ENCODE measurements at regions not wholly inside any gene's neighbourhood (a gene's known extent, or its start where the extent isn't known, plus 50 kb on each side); places are given as distances from the start of the nearest gene placed in this dataset.
A peak's percentile ranks its signal among the peaks of the same experiment; 100 is the strongest.
"Not testable (repeated sequence)": the region's sequence is repeated elsewhere in the genome, so short reads cannot be mapped to it uniquely, and the experiment has no call there.

DNA sequence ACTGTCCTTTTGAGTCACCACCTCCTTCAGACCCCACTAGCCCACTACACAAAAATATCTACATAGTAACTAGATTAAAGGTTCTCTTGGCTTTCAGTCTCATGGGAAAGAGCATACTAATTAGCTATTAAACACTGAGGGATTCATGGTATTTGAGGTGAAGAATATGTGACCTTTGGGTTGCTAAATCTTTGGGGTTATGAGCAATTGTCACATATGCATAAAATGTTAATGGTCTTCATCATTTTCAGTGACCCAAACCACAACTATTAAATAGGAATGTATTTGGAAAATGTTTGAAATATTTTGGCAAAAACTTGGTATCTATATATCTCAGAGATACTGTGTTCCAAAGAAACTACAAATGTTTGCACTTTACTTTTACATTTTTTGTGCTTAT, 365.1 kb downstream of the MAGEB5 start:
- no peak for FAIRE-seq

DNA sequence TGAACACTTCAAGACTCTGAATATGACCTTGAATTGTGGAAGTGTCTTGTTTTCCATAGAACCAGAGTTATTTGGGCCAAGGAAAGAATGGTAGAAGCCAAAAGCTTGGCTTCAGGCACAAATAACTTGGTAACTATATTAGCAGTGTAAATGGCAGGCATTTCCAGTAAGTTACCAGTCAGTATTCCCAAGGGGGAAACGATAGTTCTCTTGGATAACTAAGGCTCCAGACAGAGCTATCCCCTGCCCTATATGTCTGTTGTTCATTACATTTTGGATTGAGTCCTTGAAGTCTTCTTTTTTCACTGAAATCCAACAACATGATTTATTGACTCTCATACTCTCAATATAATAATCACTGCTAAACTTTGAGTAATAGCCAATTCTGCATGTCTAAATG, 364.1 kb downstream of the MAGEB5 start:
- FAIRE-seq = no peak

DNA sequence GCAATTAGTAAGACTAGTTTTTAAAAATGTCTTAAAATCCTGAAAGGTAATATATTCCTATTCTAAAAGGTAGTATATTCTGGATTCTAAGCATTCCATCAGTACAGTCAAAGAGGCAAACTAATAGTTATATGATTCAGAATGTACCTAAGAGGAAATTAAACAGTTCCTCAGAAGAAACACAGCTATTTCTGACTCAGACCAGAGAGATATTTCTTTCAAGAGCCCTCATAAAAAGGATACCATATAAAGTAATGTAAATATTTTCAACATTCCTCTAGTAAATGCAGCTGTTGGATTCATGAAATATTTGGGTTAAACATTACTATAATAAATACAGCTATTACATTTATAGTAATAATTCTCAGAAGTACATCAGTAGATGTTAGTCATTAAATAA, 358.3 kb downstream of the MAGEB5 start:
- FAIRE-seq = no peak

DNA sequence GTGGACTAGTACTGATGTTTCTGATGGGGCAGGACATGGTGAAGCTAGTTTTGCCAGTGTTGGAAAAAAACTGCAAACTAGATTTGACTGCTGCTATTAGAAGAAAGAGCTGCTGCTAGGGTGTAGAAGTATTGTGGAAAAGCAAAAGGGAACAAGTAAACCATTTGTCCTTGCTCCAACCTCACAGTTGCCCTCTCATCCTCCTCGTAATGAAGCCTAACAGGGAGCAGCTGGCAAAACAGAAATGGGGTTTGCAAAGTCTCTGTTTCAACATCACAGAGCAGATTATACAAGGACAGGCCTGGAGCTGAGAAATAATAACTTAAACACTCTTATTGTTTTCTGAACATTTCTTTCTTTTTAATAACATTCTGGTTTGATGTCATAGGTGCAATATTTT, 346.2 kb downstream of the MAGEB5 start:
- no peak for FAIRE-seq

DNA sequence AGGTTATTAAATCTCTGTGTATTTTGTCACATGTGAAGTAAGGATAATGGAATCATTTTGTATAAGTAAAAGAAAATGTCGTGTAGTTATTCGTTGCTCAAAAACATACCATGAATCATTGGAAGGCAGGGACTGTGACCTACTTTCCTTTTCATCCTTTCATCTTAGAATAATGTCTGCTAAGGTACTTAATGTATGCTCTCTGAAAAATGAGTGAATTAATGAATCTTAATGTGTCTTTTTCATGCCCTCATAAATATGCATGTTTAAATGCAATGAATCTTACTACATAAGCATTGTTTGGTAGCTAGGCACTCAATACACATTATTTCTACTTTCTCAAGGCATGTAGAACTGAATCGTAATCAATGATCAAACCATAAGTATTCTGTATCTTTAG, 343.9 kb downstream of the MAGEB5 start:
- no peak for FAIRE-seq

DNA sequence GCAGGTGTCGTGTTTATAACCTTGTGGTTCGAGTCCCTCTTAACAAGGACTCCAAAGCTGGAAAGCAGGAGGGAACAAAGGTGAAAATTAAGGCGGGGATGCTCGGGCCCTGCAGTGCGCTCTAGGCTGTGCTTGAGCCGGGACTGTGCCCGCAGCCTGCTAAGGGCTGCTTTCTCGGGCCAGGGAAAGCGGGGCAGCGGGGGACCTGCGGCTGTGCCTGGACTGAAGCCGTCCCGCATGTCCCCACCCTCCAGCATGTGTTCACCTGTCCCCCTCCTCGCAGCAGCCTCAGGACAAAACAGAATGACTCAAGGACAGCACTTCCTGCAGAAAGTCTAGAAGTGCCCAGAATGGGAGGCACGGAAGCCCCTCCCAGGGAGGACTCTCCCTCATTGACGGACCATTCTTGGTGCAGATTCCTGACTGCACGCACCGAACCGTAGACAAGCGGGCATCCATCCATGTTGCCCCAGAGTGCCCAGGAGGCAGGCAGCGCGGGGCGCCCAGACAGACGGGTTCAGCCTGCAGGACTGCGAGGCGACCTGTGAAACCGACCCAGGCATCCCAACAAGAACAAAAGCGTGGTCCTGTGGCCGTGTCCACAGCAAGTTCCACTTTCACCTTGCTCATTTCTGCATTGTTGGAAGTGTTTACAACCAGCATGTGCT, 342.9 kb downstream of the MAGEB5 start:
- no peak for FAIRE-seq

DNA sequence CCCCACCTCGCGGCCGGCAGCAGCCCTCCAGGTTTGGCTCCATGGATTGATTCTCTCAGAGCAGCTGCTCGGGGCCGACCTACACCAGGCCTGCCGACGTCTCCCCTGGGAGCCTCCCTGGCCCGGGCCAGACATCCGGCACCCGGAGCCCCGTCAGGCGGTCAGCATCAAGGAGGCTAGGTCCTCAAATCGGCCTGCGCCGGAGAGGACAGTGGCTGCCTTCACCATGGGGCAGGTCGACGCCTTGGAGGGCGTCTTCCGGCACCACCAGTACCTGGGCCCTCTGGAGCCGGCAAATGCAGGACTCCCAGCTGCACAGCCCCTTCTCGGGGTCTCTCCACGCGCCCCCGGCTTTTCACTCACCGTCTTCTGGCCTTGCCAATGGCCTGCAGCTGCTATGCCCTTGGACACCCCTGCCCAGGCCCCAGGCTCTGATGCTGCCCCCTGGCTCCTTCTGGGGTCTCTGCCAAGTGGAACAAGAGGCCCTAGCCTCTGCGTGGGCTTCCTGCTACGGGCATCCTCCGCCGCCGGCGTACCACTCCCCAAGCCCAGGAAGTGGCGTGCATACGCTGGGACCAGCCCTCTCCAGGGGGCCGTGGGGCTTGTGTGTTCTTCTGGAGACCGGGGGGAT, 341.8 kb downstream of the MAGEB5 start:
- FAIRE-seq = no peak

DNA sequence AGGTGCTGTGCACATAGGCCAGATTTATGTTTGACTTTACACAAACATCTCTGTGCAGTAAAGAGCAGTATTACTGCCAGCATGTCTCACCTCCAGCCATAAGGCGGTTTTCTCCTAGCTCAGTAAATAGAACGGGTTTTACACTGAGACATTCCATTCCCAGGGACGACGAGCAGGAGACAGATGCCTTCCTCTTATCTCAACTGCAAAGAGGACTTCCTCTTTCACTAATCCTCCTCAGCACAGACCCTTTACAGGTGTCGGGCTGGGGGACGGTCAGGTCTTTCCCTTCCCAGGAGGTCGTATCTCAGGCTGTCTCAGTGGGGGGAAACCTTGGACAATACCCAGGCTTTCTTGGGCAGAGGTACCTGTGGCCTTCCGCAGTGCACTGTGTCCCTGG, 309.8 kb downstream of the MAGEB5 start:
- FAIRE-seq = not testable (repeated sequence)

DNA sequence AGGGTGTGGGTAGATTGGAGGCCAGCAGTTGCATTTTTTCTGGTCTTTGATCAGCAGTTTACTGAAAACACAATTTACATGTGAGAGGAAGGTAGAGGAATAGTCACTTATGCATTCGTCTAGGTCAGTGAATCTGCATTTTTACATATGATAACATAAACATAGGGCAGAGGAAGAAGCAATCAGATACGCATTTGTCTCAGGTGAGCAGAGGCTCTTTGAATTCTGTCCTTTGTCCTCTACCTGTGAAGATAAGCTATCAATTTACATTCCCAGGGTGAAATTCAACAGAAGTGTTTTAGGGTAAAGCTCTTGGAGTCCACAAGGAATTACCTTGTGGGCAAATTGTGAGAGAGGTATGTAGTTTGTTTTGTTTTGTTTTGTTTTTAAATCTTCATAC, 306.5 kb downstream of the MAGEB5 start:
- no peak for FAIRE-seq

DNA sequence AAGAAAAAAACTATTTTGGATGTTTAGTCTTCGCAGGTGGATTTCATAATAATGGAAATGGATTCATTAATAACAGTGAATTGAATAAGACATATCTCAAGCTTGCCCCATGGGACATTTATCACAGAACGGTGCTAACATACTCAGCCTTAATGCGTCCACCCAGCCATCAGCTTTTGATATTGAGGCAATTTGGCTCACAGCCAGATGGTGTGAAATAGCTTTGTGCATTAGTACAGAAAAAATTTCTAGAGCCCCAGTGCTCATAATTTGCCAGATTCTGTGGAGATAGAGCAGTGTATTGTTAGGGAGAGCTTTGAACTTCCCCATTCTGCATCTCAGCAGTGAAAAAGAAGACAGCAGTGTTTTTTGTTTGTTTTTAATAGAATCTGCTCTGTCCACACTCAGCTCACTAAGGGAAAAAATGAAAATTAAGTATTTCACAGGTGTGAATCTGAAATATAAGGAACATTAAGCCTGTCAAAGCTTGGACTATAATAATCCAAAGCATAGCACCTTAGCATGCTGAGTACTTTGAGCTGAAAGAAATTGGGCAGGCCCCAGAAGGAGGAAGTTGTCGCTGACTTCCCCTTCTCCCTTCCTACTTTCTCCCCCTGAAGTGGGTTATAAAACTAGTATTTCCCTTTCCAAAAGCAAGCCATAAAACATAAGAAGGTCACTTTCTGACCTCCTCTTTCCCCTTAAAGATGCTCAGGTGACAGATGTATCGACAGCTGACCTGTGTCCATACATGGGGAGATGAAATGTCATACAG, 295.8 kb downstream of the MAGEB5 start:
- FAIRE-seq = no peak

DNA sequence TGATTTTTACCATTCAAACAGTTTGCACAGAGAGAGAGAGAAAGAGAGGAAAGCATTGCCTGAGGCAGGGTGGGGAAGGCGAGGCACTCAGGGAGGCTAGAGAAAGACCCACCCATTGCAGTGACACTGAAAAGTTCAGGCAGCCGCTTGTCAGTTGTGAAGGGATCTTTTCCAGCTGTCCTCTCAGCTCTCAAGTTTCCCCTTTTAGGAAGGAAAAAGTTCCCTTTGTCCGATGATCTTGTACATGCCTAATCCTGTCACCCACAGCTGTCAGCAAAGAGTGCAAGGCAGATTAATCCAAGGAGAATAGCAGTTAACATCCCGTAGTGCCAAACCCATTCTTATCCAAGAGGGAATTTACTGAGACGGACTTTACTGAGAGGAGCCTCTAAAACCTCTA, 255.0 kb downstream of the MAGEB5 start:
- FAIRE-seq = no peak

DNA sequence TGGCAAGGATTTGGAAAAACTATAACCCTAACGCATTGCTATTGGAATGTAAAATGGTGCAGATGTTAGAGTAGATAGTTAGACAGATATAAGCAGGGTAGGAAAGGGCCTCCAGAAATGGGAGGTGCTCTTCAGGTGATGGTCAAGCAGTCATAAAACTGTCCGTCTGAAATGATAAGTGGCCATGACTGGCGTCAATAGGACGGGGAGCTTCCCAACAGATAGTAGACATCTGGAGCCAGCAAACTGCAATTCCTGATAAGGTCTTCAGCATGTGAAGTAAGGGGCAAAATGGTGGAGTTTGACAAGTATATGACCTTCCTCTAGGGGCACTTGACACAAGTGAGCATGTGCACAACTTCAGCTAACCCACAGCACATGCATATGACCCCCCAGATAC, 250.4 kb downstream of the MAGEB5 start:
- FAIRE-seq = no peak

DNA sequence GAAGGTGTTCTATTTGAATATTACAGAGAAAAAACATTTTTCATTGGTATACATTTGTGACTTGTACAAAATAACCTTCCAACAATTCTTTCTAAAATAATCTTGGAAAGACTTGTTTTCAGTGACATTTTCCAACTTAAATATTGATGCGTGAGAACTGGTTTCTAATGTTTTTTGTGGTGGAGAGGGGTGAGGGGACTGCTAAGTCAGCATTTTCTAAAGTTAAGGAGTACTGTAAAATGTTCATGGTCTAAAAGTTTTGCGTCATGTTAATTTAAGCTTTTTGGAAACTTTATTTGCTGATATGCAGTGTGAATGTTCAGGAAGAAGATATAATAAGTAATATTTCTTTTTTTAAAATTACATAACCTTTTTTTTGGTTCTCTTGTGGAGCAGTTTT, 229.3 kb downstream of the MAGEB5 start:
- FAIRE-seq = no peak

DNA sequence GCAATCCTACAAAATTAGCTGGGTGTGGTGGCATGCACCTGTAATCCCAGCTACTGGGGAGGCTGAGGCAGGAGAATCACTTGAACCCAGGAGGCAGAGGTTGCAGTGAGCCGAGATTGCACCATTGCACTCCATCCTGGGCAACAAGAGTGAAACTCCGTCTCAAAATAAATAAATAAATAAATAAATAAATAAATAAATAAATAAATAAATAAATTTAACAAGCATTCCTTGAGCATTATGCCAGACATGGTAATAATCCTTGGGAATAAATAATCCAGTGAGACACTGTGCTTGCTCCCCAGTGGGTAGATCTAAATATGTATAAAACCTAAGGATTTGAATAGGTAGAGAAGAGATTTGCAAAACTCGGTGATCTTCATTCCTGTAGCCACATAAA, 228.4 kb downstream of the MAGEB5 start:
- FAIRE-seq = not testable (repeated sequence)

DNA sequence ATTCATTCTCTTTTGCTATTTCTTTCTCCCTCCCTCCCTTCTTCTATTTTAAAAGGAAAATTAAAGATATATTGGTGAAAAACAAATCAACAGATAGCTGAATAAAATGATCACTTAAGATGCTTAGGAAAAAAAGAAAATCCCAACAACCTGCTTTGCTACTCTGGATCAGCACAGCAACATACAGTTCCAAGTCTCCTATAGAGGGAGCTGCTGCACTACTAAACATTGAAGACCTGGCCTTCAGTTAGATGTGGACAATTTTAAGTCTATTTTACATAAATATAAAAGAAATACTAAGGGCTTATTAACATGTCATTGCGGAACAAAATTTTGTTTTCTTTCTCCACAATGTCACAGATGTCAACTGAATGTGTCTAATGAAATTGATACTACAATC, 226.4 kb downstream of the MAGEB5 start:
- FAIRE-seq = peak; percentile 23

DNA sequence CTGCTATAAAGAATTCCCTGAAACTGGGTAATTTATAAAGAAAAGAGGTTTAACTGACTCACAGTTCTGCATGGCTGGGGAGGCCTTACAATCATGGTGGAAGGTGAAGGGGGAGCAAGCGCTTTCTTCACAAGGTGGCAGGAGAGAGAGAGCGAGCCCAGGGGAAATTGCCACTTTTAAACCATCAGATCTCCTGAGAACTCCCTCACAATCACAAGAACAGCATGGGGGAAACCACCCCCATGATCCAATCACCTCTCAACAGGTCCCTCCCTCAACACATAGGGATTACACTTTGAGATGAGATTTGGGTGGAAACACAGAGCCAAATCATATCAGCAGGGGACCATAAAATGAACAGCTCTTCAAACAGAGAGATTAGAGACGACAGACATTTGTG, 198.6 kb downstream of the MAGEB5 start:
- no peak for FAIRE-seq

DNA sequence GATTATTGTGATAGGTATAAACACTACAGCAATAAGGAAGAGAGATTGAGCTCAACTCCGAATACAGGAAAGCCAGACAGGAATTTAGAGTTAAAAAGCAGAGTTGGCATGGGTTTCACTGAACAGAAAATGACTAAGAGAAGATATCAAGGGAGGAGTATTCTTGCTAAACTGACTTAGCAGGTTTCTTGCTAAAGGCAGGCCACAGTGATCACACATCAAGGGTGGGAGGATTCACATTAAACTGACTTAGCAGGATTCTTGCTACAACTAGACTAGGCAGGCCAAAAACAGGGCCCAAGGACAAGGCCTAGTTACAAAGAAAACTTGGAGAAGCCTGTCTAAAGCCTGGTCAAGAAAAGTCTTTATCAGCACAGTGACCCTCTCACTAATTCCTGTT, 195.1 kb downstream of the MAGEB5 start:
- FAIRE-seq = no peak

DNA sequence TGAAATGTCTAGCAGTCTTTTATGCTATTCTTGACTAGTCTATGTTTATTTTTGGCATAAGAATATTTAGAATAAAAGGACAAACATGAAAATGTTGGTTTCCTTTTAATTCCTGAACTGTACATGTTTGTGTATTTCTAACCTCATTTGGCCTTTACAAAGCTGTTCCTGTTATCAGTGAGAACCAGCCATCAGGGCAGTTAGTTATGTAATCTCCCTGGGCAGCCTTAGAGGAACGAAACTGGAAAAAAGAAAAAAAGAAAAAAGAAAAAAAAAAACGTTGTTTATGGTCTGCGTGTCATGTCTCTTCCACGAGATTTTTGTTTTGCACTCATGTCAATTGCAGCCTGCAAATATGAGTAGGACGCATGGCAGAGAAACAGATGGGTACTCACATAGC, 193.7 kb downstream of the MAGEB5 start:
- FAIRE-seq = no peak

DNA sequence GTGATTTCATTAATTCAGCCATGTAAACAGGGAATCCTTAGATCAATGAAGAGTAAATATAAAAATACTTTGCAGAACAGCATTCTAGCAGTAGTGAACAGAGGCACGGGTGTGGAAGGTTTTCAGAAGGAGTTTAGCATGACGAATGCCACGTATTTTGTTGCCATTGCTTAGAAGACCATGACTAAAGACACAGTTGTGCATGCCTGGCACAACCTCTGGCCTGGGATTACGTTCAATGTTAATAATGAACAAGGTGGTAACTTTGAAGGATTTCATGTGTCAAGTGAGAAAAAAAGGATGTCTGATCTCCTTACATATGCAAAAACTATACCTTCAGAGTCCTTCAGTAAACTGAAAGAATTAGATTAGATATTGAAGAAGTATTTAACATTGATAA, 171.9 kb downstream of the MAGEB5 start:
- no peak for FAIRE-seq

DNA sequence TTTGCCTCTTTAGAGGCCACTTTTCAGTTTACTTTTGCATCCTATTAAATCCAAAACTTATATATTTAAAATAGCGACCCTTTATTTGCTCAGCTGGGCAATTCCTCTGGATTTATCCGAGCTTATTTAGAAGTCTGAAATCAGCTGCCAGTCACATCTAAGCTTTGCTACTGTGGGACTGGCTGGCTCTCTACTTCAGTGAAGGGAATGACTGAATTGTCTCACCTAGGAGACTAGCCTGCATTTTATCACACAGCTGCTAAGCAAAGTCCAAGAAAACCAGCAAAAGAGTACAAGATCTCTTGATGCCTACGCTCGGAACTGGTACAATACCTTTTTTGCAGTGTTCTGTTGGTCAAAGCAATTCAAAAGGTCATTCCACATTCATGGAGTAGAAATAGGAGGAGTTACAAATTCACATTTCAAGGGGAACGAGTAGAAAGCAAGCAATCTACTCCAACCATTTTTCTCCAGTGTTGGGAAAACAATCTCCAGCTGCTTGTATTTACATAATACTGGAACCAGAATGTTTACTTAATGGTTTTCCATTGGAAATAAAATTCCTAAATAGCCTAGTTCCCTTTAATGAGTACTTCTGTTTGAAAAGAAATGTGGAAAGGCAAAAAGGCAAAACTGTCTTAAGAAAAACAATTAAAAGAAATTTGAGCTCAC, 160.2 kb downstream of the MAGEB5 start:
- FAIRE-seq = no peak

DNA sequence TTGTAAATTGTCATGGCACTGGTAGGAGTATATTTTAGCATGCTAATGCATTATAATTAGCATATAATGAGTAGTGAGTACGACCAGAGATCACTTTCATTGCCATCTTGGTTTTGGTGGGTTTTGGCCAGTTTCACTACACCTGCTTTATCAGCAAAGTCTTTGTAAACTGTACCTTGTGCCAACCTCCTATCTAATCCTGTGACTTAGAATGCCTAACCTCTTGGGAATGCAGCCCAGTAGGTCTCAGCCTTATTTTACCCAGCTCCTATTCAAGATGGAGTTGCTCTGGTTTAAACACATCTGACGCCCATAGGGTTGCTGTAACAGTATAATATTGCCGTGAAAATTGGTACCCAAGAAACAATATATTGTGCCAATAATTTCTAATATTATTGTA, 159.4 kb downstream of the MAGEB5 start:
- FAIRE-seq = no peak

DNA sequence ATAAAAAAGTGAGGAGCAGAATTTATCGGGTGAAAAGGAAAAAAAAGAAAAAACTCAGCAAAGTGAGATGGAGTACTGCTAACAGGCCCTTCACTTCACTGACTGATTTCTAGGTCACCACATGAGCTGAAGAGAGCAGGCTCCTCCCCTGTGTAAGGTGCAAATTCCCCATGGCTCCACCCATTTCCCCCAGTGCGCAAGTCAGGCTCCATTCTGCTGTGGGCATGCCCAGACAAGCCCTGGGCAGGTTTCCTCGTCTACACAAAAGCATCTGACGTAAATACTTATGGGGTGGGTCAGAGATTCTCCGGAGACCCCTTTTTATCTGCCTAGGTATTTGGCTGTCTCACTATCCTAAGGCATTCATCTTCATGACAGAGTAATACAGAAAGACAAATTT, 157.9 kb downstream of the MAGEB5 start:
- FAIRE-seq = no peak

DNA sequence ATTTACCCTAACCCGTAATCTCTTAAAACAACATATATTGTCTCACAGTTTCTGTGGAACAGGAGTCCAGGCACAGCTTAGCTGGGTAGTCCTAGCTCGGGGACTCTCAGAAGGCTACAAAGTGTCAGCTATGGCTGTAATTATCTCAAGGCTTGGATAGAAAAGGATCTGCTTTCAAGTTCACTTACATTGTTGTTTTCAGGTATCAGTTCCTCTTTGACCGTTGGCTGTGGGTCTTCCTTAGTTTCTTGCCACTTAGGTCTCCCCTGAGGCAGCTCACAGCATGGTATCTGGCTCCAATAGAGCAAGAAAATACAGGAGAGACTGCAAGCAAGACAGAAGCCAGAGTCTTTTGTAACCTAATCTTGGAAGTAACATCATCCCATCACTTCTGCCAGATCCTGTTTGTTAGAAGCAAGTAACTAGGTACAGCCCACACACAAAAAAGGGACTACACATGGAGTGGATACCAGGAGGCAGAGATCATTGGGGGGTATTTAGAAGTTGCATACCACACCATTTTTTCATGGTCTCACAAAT, 137.0 kb downstream of the MAGEB5 start:
- no peak for FAIRE-seq

DNA sequence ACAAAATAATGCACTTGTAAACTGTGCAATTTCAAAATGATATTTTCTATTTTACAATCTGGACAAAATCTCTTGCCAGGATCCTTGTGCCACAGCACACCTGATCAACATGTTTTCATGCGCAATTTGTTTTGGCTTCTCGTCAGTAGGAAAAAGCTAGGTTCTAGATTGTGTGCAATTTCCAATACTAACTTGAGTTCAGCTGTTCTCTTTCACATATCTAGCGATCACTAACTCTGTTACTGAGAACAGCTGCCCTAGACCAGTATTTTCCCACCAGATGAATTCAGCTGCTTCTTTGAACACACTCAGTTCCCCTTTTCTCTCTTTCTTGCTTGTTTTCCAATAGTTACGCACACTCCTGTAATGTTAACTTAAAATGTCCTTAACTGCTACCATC, 131.2 kb downstream of the MAGEB5 start:
- FAIRE-seq = no peak

Data from A204.1 (cell line).